ENCODE measurements at regions not wholly inside any gene's neighbourhood (a gene's known extent, or its start where the extent isn't known, plus 50 kb on each side); places are given as distances from the start of the nearest gene placed in this dataset.

DNA sequence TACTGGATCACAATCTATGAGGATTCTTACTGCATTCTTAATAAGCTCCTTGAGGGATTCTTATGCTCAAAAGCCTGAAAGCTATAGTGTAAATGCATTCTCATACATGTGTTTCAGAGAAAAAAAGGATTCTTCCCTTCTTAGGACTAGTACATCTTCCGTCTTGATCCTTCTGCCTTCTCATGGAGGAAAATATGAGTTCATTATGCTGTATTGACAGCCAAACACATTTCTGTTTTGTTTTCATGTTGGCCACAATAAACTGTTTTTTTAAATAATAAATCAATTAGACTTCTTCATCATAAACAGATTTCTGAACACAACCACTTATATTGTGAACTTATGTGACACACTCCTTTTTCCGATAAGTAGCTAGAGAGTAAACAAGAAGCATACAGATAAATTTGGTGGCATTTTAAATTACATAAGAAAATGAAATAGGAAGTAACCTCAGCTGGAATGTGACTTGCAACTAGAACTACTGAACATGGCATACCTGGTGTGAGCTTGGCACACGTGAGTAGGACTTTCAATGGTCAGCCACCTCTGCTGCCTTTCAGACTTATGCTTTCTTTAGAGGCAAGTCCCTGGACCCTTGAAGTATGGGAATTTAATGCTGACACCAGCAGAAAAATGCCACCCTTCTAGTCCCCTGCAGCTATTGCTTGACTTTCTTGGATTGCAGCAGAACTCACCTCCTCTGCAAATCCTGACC, 350.4 kb downstream of the BCKDHB start:
- DNase-seq: no peak
- TF ChIP-seq GATA1 (IDR thresholded peaks at IDR 0.05; ENCODE audit: low read depth, low read length) (no peak), POLR2A (IDR thresholded peaks at IDR 0.05; ENCODE audit: low read length) (no peak)

DNA sequence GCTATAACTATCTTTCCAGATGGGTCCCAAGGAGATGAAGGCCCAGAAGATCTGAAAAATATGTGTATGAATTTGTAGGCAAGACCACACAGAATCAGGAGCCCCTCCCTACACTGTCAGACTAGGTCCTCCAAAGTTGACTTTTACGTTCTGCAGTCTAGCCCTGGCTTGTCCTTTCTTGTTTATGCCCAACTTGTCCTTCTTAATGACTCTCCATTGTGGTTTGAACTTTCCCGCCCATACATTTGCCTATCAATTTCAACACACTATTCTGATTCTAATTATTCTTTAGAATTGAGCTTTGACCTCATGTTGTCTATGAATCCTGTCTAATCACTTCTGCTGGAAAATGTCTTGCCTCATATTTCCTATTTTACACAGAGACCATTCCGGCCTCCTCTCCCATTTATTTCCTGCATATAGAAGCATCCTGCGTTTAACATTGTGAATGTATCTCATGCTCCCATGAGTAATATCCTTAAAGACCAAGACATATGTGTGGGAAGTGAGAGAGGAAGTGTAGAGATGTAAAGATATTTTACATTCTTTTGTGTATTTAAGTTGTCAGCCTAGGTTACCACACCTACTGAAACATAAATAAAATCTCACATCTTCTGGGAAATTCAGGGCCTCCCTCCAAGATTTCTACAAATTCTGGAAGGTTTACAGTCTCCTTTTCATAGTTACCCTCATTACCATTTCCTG, 348.3 kb downstream of the BCKDHB start:
- DNase-seq: no peak
- TF ChIP-seq POLR2A (IDR thresholded peaks at IDR 0.05; ENCODE audit: low read length) (no peak), GATA1 (IDR thresholded peaks at IDR 0.05; ENCODE audit: low read depth, low read length) (no peak)

DNA sequence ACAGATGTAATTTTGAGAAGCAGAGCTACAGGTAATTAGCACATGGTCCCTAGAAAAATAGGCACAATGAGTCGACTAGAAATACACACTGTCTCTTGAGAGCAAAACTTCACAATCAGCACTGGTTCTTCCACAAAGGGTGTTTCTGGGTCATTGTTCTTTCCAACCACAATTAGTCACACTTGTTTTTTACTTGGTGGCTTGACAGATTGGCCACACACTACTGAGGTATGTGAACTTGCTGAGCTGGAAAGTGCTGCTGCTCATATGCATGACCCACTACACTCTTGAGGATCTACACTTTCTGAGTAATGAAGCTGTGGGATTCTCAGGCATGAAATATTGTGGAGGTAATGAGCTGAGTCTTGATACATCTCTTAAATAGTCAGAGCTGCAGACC, 347.7 kb downstream of the BCKDHB start:
- DNase-seq: no peak
- TF ChIP-seq POLR2A (IDR thresholded peaks at IDR 0.05; ENCODE audit: low read length) (no peak), GATA1 (IDR thresholded peaks at IDR 0.05; ENCODE audit: low read depth, low read length) (no peak)

DNA sequence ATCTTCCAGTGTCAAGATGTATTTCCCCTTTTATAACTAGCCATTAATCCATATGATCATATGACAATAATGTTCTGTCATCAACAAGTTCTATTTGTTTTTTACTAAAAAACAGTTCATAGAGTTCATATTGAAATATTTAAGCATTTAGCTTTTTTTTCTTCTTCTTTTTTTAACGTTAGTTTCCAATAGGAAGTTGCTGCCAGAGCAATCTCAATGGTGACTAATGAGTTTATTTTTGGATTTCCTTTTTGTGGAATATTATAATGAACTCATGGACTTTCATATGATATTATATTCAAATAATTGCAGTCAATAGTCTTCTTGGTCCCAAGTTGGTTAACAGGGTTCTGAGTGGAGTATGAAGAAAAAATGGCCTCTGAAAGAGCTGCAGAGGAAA, 343.3 kb downstream of the BCKDHB start:
- DNase-seq: no peak
- TF ChIP-seq POLR2A (IDR thresholded peaks at IDR 0.05; ENCODE audit: low read length) (no peak), GATA1 (IDR thresholded peaks at IDR 0.05; ENCODE audit: low read depth, low read length) (no peak)

DNA sequence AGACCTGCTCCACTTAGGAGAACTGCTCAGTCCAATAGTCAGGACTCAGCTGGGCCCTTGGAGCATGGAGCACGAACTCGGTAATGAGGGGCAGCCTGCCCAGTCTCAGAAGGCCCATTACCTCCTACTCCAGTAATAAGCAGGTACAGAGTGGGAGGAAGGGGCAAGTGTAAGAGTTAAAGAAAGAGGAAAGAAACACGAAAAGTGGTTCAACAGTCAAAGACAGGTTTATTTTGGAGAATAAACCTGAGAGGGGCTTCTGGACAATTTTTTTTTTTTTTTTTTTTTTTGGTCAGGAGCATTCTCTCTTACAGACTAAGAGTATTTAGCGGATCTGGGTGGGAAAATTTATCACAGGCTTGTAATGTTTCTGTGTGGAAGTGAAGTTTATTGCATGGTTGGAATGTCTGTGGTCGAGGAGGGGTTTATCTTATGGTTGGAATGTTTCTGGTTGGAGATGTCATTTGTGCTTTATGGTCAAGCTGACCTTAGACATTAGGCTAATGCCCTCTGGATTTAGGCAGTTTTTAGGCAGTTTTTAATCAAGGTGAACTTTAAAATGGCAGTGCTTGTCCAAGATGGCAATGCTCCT, 340.1 kb downstream of the BCKDHB start:
- TF ChIP-seq GATA1 (IDR thresholded peaks at IDR 0.05; ENCODE audit: low read depth, low read length) (no peak), POLR2A (IDR thresholded peaks at IDR 0.05; ENCODE audit: low read length) (no peak)
- DNase-seq: no peak

DNA sequence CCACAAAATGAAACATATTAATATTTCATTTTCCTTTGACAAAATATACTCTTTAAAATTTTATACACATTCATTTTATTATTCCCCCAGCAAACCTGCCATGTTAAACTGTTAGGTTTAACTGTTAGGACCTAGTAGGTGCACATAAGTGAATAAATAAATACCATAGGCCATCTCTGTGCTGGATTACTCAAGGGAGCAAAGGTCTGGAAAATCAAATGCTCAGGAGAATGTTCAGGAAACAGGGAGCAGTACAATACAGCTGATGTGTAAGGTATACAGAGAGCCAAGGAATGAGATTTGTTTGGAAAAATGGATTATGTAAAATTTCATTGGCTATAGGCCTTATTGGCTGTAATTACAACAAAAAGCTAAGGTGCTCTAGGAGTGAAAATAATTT, 339.3 kb downstream of the BCKDHB start:
- TF ChIP-seq POLR2A (IDR thresholded peaks at IDR 0.05; ENCODE audit: low read length): no peak
- DNase-seq: no peak

DNA sequence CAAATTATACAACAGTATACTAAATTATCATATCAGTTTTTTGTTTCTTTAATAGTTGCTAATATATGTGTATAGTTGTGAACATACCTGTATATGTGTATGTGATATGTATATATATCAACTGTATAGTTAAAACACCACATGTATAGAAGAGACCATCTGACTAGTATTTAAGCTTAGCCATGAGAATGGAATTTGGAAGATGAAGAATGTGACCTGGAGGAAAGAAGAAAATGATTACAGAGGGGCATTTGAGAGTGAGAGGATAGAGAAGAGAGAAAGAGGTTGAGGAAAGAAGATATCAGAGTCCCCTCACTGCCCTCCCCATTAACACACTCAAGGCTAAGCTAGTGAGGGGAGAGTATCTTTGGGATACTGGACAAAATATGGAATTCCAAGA, 335.9 kb downstream of the BCKDHB start:
- DNase-seq: no peak
- TF ChIP-seq GATA1 (IDR thresholded peaks at IDR 0.05; ENCODE audit: low read depth, low read length) (no peak), POLR2A (IDR thresholded peaks at IDR 0.05; ENCODE audit: low read length) (no peak)

DNA sequence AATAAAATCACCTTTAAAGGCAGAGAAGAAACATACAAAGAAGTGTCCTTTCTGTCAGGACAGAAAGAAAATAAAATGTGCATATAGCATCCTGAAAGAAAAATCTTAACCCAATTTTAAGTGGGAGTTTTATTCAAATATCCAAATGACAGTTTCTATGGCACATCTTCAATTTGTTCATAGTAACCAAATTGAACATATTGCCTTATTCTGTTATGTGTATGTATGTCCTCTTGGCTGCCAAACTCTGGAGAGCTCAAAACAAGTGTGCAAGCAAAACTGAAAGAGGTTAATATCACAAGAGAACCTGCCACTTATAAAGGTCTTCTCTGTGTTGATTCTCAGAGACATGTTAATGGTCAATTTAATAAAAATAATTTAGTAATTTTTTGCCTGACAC, 334.7 kb downstream of the BCKDHB start:
- TF ChIP-seq POLR2A (IDR thresholded peaks at IDR 0.05; ENCODE audit: low read length) (no peak), GATA1 (IDR thresholded peaks at IDR 0.05; ENCODE audit: low read depth, low read length) (no peak)
- DNase-seq: no peak

DNA sequence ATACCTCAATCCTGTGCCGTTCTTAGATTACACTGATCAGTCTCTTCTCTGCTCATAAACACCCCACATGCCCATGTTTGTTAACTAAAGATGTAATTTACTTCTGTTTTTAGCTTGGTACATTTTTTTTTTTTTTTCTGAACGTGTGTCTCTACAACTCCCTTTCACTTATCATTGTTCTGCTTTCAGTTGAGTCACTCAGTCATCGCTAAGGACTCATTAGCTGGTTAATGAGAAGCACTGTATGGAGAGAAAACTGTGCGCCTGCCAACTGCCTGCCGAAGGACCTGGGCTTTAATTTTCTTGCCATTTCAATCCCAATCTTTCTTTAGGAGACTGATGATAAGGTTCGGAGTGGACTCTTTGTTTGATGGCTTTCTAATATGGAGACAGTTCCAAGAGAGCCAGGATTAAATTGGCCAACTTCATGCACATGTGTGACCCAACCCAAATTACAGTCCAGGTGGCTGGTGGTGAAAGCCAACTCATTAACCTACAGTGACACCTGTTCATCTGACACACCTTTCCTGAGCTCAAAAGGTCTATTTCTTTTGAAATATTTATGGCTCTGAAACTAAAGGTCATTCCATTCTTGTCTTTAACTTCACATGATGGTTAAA, 334.1 kb downstream of the BCKDHB start:
- no peak for DNase-seq
- TF ChIP-seq POLR2A (IDR thresholded peaks at IDR 0.05; ENCODE audit: low read length): no peak
- TF ChIP-seq GATA1 (IDR thresholded peaks at IDR 0.05; ENCODE audit: low read depth, low read length): no peak

DNA sequence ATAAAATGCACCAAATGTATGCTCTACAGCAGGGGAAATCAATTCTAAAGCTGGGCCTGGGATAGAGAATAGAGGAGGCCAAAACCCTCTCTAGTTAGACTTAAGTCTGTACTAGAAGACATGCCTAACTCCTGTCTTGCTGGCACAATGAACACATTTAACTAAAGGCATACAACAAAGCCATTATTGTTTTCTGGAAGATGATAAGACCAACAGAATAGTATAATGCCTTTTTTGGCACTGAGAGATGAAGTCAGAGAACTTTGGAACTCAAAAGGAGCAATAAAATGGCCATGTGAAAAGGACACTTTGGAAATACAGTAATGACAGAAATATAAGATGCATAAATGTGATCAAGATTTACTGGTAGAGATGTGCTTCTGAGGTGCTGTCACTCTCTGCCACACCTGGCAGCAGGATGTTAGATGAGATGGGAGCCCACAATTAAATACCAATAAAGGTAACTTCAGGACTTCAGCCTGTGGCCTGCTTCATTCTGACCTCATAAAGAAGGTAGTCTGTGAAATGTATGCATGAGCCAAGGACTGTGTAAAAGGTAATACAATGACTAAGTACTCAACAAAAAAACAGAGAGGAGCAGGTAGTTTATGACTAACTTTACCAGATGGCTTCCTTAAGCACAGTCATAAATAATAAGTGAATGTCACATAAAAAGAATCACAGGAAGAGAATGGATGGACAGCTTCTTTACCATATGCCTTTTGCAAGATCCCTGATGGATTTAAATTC, 333.4 kb downstream of the BCKDHB start:
- no peak for TF ChIP-seq POLR2A (IDR thresholded peaks at IDR 0.05; ENCODE audit: low read length)
- no peak for TF ChIP-seq GATA1 (IDR thresholded peaks at IDR 0.05; ENCODE audit: low read depth, low read length)
- no peak for DNase-seq

DNA sequence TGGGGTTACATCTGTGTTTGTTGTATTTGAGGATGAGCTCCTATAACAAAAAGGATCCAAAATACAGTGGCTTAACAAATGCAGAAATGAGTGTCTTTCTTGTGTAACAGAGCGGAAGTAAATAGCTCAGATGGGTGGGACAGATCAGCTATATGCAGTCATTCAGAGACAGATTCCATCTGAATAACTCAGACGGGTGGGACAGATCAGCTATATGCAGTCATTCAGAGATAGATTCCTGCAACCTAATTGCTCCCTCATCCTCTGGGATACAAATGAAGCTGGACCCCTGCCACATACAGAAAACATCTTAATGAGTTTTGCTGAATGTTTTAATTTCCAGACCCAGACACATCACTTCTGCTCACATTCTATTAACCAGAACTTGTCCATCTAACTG, 332.3 kb downstream of the BCKDHB start:
- TF ChIP-seq GATA1 (IDR thresholded peaks at IDR 0.05; ENCODE audit: low read depth, low read length) (no peak), POLR2A (IDR thresholded peaks at IDR 0.05; ENCODE audit: low read length) (no peak)
- no peak for DNase-seq

DNA sequence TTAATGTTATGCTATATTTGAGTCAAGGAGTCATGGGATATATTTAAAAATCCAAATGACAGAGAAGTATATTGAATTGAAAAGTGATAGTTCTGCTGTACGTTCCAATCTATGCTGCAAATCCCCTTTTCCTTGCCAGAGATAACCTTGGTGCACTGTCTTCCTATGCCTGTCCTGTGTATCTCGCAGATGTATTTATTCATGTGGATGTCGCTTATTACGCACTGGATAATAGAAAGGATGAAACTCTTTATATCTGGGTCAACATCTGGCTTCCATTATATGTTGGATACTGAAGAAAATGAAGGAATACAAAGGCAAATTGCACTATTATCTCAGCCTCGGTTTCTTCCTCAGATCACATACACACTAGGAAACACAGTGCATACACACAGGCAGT, 331.3 kb downstream of the BCKDHB start:
- TF ChIP-seq GATA1 (IDR thresholded peaks at IDR 0.05; ENCODE audit: low read depth, low read length): no peak

DNA sequence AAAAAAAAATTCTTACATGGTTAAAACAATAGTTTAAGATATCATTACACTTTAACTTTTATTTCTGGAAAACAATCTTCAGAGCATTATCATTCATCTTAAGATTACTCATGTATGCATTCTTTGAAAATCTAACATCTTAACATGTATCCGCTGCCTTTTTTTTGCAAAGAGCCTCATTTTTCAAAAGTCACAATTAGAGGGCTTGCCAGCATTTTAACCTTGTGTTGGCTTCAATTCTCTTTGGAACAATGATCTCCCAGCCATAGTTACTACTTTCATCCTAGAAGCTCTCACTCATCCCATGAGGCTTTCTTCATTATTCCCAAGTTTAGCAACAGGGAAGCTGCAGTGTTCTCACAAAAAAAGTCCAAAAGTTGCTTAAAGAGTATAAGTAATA, 330.8 kb downstream of the BCKDHB start:
- no peak for DNase-seq
- no peak for TF ChIP-seq POLR2A (IDR thresholded peaks at IDR 0.05; ENCODE audit: low read length)
- no peak for TF ChIP-seq GATA1 (IDR thresholded peaks at IDR 0.05; ENCODE audit: low read depth, low read length)

More for the DNA sequence above, 331.3 kb downstream of the BCKDHB start:
- no peak for DNase-seq

DNA sequence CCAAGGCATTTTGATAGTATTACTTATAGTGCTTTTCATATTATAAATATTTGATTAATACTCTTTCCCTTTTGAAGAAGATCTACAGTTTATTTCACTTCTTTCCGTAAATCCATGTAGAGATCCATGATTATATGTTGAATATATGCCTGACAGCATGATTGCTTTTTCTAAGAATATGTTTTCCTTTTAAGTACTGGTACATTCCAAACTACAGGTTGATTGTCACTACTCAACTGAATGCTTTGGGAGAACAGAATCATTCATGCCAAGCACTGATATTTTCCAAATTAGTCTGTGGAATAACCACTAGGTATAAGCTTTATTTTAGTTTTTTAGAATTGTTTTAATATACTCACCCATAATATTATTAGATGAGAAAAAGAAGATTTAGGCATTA, 330.2 kb downstream of the BCKDHB start:
- TF ChIP-seq POLR2A (IDR thresholded peaks at IDR 0.05; ENCODE audit: low read length): no peak
- TF ChIP-seq GATA1 (IDR thresholded peaks at IDR 0.05; ENCODE audit: low read depth, low read length): no peak

More for the DNA sequence above, 330.2 kb downstream of the BCKDHB start:
- DNase-seq: no peak

All from erythroblast (primary cell).